ENCODE measurements at regions not wholly inside any gene's neighbourhood (a gene's known extent, or its start where the extent isn't known, plus 50 kb on each side); places are given as distances from the start of the nearest gene placed in this dataset.

- Histone ChIP-seq H3K27me3 (ENCODE audit: insufficient read depth, low read length, poor library complexity, severe bottlenecking) (no peaks in the 10 kb centered on the region), H3K9me3 (ENCODE audit: insufficient read depth, low read depth, low read length) (peaks cover 4% of the 10 kb centered on the region; the same call in 1 of the 2 replicates), H4K20me1 (ENCODE audit: insufficient read depth, low read length, poor library complexity, severe bottlenecking) (no peaks in the 10 kb centered on the region), H3K79me2 (ENCODE audit: insufficient read depth, low read length) (no peaks in the 10 kb centered on the region), H3K9ac (ENCODE audit: low read depth, low read length, poor library complexity, severe bottlenecking) (no peak overlapping the region), H3K9me2 (replicated peaks; ENCODE audit: low read depth, low read length) (no peaks in the 10 kb centered on the region), H3K4me1 (ENCODE audit: insufficient read depth, low read length, poor library complexity, severe bottlenecking) (no peaks in the 10 kb centered on the region), H3K4me3 (ENCODE audit: low read length, poor library complexity, severe bottlenecking) (no peak overlapping the region), H2AFZ (ENCODE audit: low read length) (no peak overlapping the region), H3K36me3 (ENCODE audit: insufficient read depth, low read length) (no peaks in the 10 kb centered on the region), H3K4me2 (ENCODE audit: low read depth, low read length, poor library complexity, severe bottlenecking) (no peak overlapping the region), H3F3A (ENCODE audit: low read depth) (no peaks in the 10 kb centered on the region)
- TF ChIP-seq, protein P1, sequence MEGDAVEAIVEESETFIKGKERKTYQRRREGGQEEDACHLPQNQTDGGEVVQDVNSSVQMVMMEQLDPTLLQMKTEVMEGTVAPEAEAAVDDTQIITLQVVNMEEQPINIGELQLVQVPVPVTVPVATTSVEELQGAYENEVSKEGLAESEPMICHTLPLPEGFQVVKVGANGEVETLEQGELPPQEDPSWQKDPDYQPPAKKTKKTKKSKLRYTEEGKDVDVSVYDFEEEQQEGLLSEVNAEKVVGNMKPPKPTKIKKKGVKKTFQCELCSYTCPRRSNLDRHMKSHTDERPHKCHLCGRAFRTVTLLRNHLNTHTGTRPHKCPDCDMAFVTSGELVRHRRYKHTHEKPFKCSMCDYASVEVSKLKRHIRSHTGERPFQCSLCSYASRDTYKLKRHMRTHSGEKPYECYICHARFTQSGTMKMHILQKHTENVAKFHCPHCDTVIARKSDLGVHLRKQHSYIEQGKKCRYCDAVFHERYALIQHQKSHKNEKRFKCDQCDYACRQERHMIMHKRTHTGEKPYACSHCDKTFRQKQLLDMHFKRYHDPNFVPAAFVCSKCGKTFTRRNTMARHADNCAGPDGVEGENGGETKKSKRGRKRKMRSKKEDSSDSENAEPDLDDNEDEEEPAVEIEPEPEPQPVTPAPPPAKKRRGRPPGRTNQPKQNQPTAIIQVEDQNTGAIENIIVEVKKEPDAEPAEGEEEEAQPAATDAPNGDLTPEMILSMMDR (conservative IDR thresholded peaks at IDR 0.05; ENCODE audit: low read length), result no peak
- no peak for TF ChIP-seq EZH2phosphoT487 (IDR thresholded peaks at IDR 0.05; ENCODE audit: borderline replicate concordance)
These were observed 118.5 kb upstream of the ADAMTS5 start for GRCh38 chr21:27085387-27085786.

- Histone ChIP-seq H3K79me2 (ENCODE audit: insufficient read depth, low read length) (no peaks in the 10 kb centered on the region), H3K9me2 (replicated peaks; ENCODE audit: low read depth, low read length) (no peaks in the 10 kb centered on the region), H3F3A (ENCODE audit: low read depth) (no peaks in the 10 kb centered on the region), H2AFZ (ENCODE audit: low read length) (no peak overlapping the region), H3K4me1 (ENCODE audit: insufficient read depth, low read length, poor library complexity, severe bottlenecking) (no peaks in the 10 kb centered on the region), H3K4me3 (ENCODE audit: low read length, poor library complexity, severe bottlenecking) (no peak overlapping the region), H3K36me3 (ENCODE audit: insufficient read depth, low read length) (no peaks in the 10 kb centered on the region), H4K20me1 (ENCODE audit: insufficient read depth, low read length, poor library complexity, severe bottlenecking) (no peaks in the 10 kb centered on the region), H3K27me3 (ENCODE audit: insufficient read depth, low read length, poor library complexity, severe bottlenecking) (no peaks in the 10 kb centered on the region), H3K4me2 (ENCODE audit: low read depth, low read length, poor library complexity, severe bottlenecking) (no peak overlapping the region), H3K9ac (ENCODE audit: low read depth, low read length, poor library complexity, severe bottlenecking) (no peak overlapping the region), H3K9me3 (ENCODE audit: insufficient read depth, low read depth, low read length) (peaks cover 4% of the 10 kb centered on the region; the same call in 1 of the 2 replicates)
- TF ChIP-seq EZH2phosphoT487 (IDR thresholded peaks at IDR 0.05; ENCODE audit: borderline replicate concordance), result no peak
- TF ChIP-seq, protein P1 (conservative IDR thresholded peaks at IDR 0.05; ENCODE audit: low read length), result no peak
These were observed 116.3 kb upstream of the ADAMTS5 start for GRCh38 chr21:27083144-27083543.

- Histone ChIP-seq H3K79me2 (ENCODE audit: insufficient read depth, low read length) (no peaks in the 10 kb centered on the region), H3K4me3 (ENCODE audit: low read length, poor library complexity, severe bottlenecking) (no peak overlapping the region), H2AFZ (ENCODE audit: low read length) (no peak overlapping the region), H3K9me3 (ENCODE audit: insufficient read depth, low read depth, low read length) (peaks cover 4% of the 10 kb centered on the region; the same call in 1 of the 2 replicates), H3K4me2 (ENCODE audit: low read depth, low read length, poor library complexity, severe bottlenecking) (no peak overlapping the region), H3K4me1 (ENCODE audit: insufficient read depth, low read length, poor library complexity, severe bottlenecking) (no peaks in the 10 kb centered on the region), H4K20me1 (ENCODE audit: insufficient read depth, low read length, poor library complexity, severe bottlenecking) (no peaks in the 10 kb centered on the region), H3F3A (ENCODE audit: low read depth) (no peaks in the 10 kb centered on the region), H3K36me3 (ENCODE audit: insufficient read depth, low read length) (no peaks in the 10 kb centered on the region), H3K9me2 (replicated peaks; ENCODE audit: low read depth, low read length) (no peaks in the 10 kb centered on the region), H3K27me3 (ENCODE audit: insufficient read depth, low read length, poor library complexity, severe bottlenecking) (no peaks in the 10 kb centered on the region), H3K9ac (ENCODE audit: low read depth, low read length, poor library complexity, severe bottlenecking) (no peak overlapping the region)
- TF ChIP-seq EZH2phosphoT487 (IDR thresholded peaks at IDR 0.05; ENCODE audit: borderline replicate concordance), result no peak
- TF ChIP-seq, protein P1 (conservative IDR thresholded peaks at IDR 0.05; ENCODE audit: low read length), result no peak
These were observed 115.6 kb upstream of the ADAMTS5 start for GRCh38 chr21:27082431-27083010.

Data from Loucy (cell line).